Breast epithelium (tissue), 4 donors: ENCODE measurements at regions not wholly inside any gene's neighbourhood (a gene's known extent, or its start where the extent isn't known, plus 50 kb on each side); places are given as distances from the start of the nearest gene placed in this dataset.
"Not testable (repeated sequence)": the region's sequence is repeated elsewhere in the genome, so short reads cannot be mapped to it uniquely, and the experiment has no call there.

Experiments used
- DNase-seq, 2 donors: peaks; one replicate each; pipeline ENCODE4 v3.0.0-alpha.2; 2019; ENCODE audit warnings: low spot score in 2 of 2
- H3K27ac ChIP-seq, 2 donors: fragments of 200-600 bp; sonication (generic) in 1 of 2; one replicate each; pipeline ENCODE4 v1.5.1; 2016 to 2019; ENCODE audit warnings: mild to moderate bottlenecking in 1 of 2
- H3K27me3 ChIP-seq, 2 donors: fragments of 200-600 bp; sonication (generic) in 1 of 2; one replicate each; pipeline versions ENCODE4 v1.5.1 to v1.6.0; 2017 to 2019; ENCODE audit warnings: control low read depth in 1 of 2, mild to moderate bottlenecking in 1 of 2
- H3K36me3 ChIP-seq: fragments of 200-600 bp; one replicate; pipeline ENCODE4 v1.5.1; 2019
- H3K4me1 ChIP-seq, 2 donors: fragments of 200-600 bp; sonication (generic); one replicate each; pipeline ENCODE4 v1.5.1; 2016 to 2019; ENCODE audit warnings: control low read depth in 1 of 2
- H3K4me3 ChIP-seq, 3 donors: fragments of 200-600 bp; sonication (generic); 1 replicate in 2 of 3; 2 replicates in 1 of 3; pipeline ENCODE4 v1.5.1; 2016 to 2019; ENCODE audit warnings: mild to moderate bottlenecking in 3 of 3, moderate library complexity in 2 of 3
- H3K9me3 ChIP-seq, 2 donors: fragments of 200-600 bp; sonication (generic) in 1 of 2; one replicate each; pipeline ENCODE4 v1.5.1; 2016 to 2019; ENCODE audit warnings: control low read depth in 1 of 2
- CTCF ChIP-seq, 3 donors: fragments of 450-650 bp; IDR thresholded peaks; one replicate each; pipeline ENCODE4 v1.5.1; 2016 to 2017; ENCODE audit warnings: antibody characterized with exemption in 3 of 3, mild to moderate bottlenecking in 3 of 3, moderate library complexity in 3 of 3
- POLR2A ChIP-seq: fragments of 450-650 bp; IDR thresholded peaks from one replicate; pipeline ENCODE4 v1.6.1; 2016; ENCODE audit warnings: antibody characterized with exemption, mild to moderate bottlenecking, moderate library complexity
- POLR2AphosphoS5 ChIP-seq, 3 donors: sonication (generic); formaldehyde crosslinking; IDR thresholded peaks; one replicate each; pipeline ENCODE4 v1.6.1; 2017; ENCODE audit warnings: antibody characterized with exemption in 3 of 3
- intact Hi-C: fragments of 100-400 bp; cut with DNase I; formaldehyde crosslinking; loops from one replicate; pipeline ENCODE4 v1.15.1; 2023; ENCODE audit warnings: low total_unique reads

- intact Hi-C loops: no loop called here
These were observed 247.6 kb upstream of the TRIB2 start for GRCh38 chr2:12469141-12469561.

DNA sequence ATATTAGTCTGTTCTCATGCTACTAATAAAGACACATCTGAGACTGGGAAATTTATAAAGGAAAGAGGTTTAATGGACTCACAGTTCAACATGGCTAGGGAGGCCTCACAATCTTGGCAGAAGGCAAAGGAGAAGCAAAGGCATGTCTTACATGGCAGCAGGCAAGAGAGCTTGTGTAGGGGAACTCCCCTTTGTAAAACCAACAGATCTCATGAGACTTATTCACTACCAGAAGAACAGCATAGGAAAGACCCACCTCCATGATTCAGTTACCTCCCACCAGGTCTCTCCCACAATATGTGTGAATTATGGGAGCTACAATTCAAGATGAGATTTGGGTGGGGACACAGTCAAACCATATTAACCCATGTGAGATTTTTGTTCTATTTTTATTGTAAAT is 244.5 kb upstream of the TRIB2 start:
- H3K4me3 ChIP-seq, intact Hi-C loops: not testable (repeated sequence)

More at GRCh38 chr2:12469141-12469561, 247.6 kb upstream of the TRIB2 start:
- H3K9me3 ChIP-seq: no peaks in the 10 kb centered on the region
- H3K4me3 ChIP-seq: no peak overlapping the region
- no peaks in the 10 kb centered on the region for H3K4me1 ChIP-seq
- H3K27me3 ChIP-seq: no peaks in the 10 kb centered on the region
- no peak overlapping the region for H3K27ac ChIP-seq
- DNase-seq: no peak
- TF ChIP-seq CTCF (IDR thresholded peaks at IDR 0.05) (no peak), POLR2A (no peak), POLR2AphosphoS5 (IDR thresholded peaks at IDR 0.05) (no peak)
- H3K36me3 ChIP-seq: no peaks in the 10 kb centered on the region

GRCh38 chr2:12478151-12479064 is 238.3 kb upstream of the TRIB2 start:
- no peaks in the 10 kb centered on the region for H3K27me3 ChIP-seq
- H3K27ac ChIP-seq: no peak overlapping the region
- intact Hi-C loops: no loop called here
- H3K4me1 ChIP-seq: no peaks in the 10 kb centered on the region
- no peak for TF ChIP-seq CTCF (IDR thresholded peaks at IDR 0.05)
- TF ChIP-seq POLR2A: no peak
- no peak for TF ChIP-seq POLR2AphosphoS5 (IDR thresholded peaks at IDR 0.05)
- H3K9me3 ChIP-seq: no peaks in the 10 kb centered on the region
- DNase-seq: no peak
- no peak overlapping the region for H3K4me3 ChIP-seq
- no peaks in the 10 kb centered on the region for H3K36me3 ChIP-seq

More for the DNA sequence above, 244.5 kb upstream of the TRIB2 start:
- H3K36me3 ChIP-seq, H3K4me1 ChIP-seq, H3K9me3 ChIP-seq, H3K27me3 ChIP-seq, H3K27ac ChIP-seq, DNase-seq: not testable (repeated sequence)

GRCh38 chr2:12479065-12479601 is 237.6 kb upstream of the TRIB2 start:
- DNase-seq: no peak
- Histone ChIP-seq H3K4me1 (no peaks in the 10 kb centered on the region), H3K27ac (no peak overlapping the region), H3K27me3 (no peaks in the 10 kb centered on the region), H3K4me3 (no peak overlapping the region), H3K36me3 (no peaks in the 10 kb centered on the region), H3K9me3 (no peaks in the 10 kb centered on the region)
- intact Hi-C loops: no loop called here
- no peak for TF ChIP-seq POLR2AphosphoS5 (IDR thresholded peaks at IDR 0.05)
- TF ChIP-seq POLR2A: no peak
- TF ChIP-seq CTCF (IDR thresholded peaks at IDR 0.05): no peak

- intact Hi-C loops: loop anchor here (1.0 kb wide), 1 partner anchor 25 kb away; no protein-coding TSS in a partner anchor
- H3K27ac ChIP-seq: no peak overlapping the region
These were observed 232.1 kb upstream of the TRIB2 start for GRCh38 chr2:12484536-12485115.

More at GRCh38 chr2:12484536-12485115, 232.1 kb upstream of the TRIB2 start:
- Histone ChIP-seq H3K4me3 (no peak overlapping the region), H3K9me3 (no peaks in the 10 kb centered on the region), H3K4me1 (no peaks in the 10 kb centered on the region), H3K27me3 (no peaks in the 10 kb centered on the region), H3K36me3 (no peaks in the 10 kb centered on the region)
- DNase-seq: no peak
- TF ChIP-seq CTCF (IDR thresholded peaks at IDR 0.05) (no peak), POLR2A (no peak), POLR2AphosphoS5 (IDR thresholded peaks at IDR 0.05) (no peak)
